Fibroblast of gingiva (primary cell): ENCODE measurements at regions not wholly inside any gene's neighbourhood (a gene's known extent, or its start where the extent isn't known, plus 50 kb on each side); places are given as distances from the start of the nearest gene placed in this dataset.

ENCODE experiments used
- DNase-seq: peaks from one replicate; pipeline ENCODE4 v3.0.0-alpha.2; 2011; ENCODE audit warnings: low read depth

- no peak for DNase-seq
These were observed 278.1 kb downstream of the LRATD1 start for GRCh38 chr2:14910654-14911053.

- no peak for DNase-seq
These were observed 283.5 kb downstream of the LRATD1 start for GRCh38 chr2:14915983-14916382.

- no peak for DNase-seq
These were observed 291.5 kb downstream of the LRATD1 start for GRCh38 chr2:14923820-14924580.

GRCh38 chr2:14925471-14925870, 293.0 kb downstream of the LRATD1 start:
- DNase-seq: no peak

- no peak for DNase-seq
These were observed 294.6 kb downstream of the LRATD1 start for GRCh38 chr2:14927021-14927564.

- no peak for DNase-seq
These were observed 295.5 kb downstream of the LRATD1 start for GRCh38 chr2:14928056-14928455.

GRCh38 chr2:14930441-14930840, 297.9 kb downstream of the LRATD1 start:
- no peak for DNase-seq

GRCh38 chr2:14932285-14932684, 299.8 kb downstream of the LRATD1 start:
- DNase-seq: no peak

GRCh38 chr2:14933753-14934152, 301.2 kb downstream of the LRATD1 start:
- no peak for DNase-seq

GRCh38 chr2:14936426-14936825, 303.9 kb downstream of the LRATD1 start:
- DNase-seq: no peak

- DNase-seq: no peak
These were observed 304.8 kb downstream of the LRATD1 start for GRCh38 chr2:14937336-14937735.

- no peak for DNase-seq
These were observed 308.7 kb downstream of the LRATD1 start for GRCh38 chr2:14941151-14941631.

- no peak for DNase-seq
These were observed 310.5 kb downstream of the LRATD1 start for GRCh38 chr2:14942987-14943386.

GRCh38 chr2:14944562-14945346, 312.2 kb downstream of the LRATD1 start:
- peak; percentile 19 for DNase-seq

- no peak for DNase-seq
These were observed 319.2 kb downstream of the LRATD1 start for GRCh38 chr2:14951569-14952285.

- DNase-seq: no peak
These were observed 320.0 kb downstream of the LRATD1 start for GRCh38 chr2:14952400-14952963.

- no peak for DNase-seq
These were observed 328.3 kb downstream of the LRATD1 start for GRCh38 chr2:14960686-14961324.

GRCh38 chr2:14967729-14968128, 335.2 kb downstream of the LRATD1 start:
- DNase-seq: no peak

- no peak for DNase-seq
These were observed 342.9 kb downstream of the LRATD1 start for GRCh38 chr2:14975381-14975780.

GRCh38 chr2:14977021-14977420, 344.5 kb downstream of the LRATD1 start:
- no peak for DNase-seq

- DNase-seq: no peak
These were observed 346.3 kb downstream of the LRATD1 start for GRCh38 chr2:14978845-14979244.
